HG03342 (cell line): ENCODE measurements at regions not wholly inside any gene's neighbourhood (a gene's known extent, or its start where the extent isn't known, plus 50 kb on each side); places are given as distances from the start of the nearest gene placed in this dataset.
"Not testable (repeated sequence)": the region's sequence is repeated elsewhere in the genome, so short reads cannot be mapped to it uniquely, and the experiment has no call there.

ENCODE experiments used
- ATAC-seq: cut with Tn5 transposase; IDR thresholded peaks from one replicate; pipeline ENCODE4 v1.9.1; 2021; ENCODE audit warnings: mild to moderate bottlenecking, moderate library complexity; ENCODE audit not compliant: unreplicated experiment

- ATAC-seq = no peak
These were observed 2373.8 kb upstream of the ACO1 start for GRCh38 chr9:30010691-30011090.

GRCh38 chr9:30012622-30013021, 2371.8 kb upstream of the ACO1 start:
- ATAC-seq = no peak

GRCh38 chr9:30015073-30015472, 2369.4 kb upstream of the ACO1 start:
- no peak for ATAC-seq

- ATAC-seq = no peak
These were observed 2364.3 kb upstream of the ACO1 start for GRCh38 chr9:30020161-30020560.

GRCh38 chr9:30035761-30036160, 2348.7 kb upstream of the ACO1 start:
- ATAC-seq = no peak

GRCh38 chr9:30036558-30036957, 2347.9 kb upstream of the ACO1 start:
- no peak for ATAC-seq

GRCh38 chr9:30039712-30040111, 2344.7 kb upstream of the ACO1 start:
- no peak for ATAC-seq

- ATAC-seq = no peak
These were observed 2336.0 kb upstream of the ACO1 start for GRCh38 chr9:30048396-30048795.

GRCh38 chr9:30058463-30058862, 2326.0 kb upstream of the ACO1 start:
- ATAC-seq = no peak

- ATAC-seq = no peak
These were observed 2323.5 kb upstream of the ACO1 start for GRCh38 chr9:30060976-30061375.

- ATAC-seq = no peak
These were observed 2318.6 kb upstream of the ACO1 start for GRCh38 chr9:30065888-30066287.

GRCh38 chr9:30069236-30069635, 2315.2 kb upstream of the ACO1 start:
- not testable (repeated sequence) for ATAC-seq

- ATAC-seq = no peak
These were observed 2309.4 kb upstream of the ACO1 start for GRCh38 chr9:30075022-30075421.

- ATAC-seq = peak; percentile 95
These were observed 2308.8 kb upstream of the ACO1 start for GRCh38 chr9:30075451-30076199.

GRCh38 chr9:30078195-30078594, 2306.2 kb upstream of the ACO1 start:
- ATAC-seq = no peak

- no peak for ATAC-seq
These were observed 2295.0 kb upstream of the ACO1 start for GRCh38 chr9:30089428-30089827.

- no peak for ATAC-seq
These were observed 2280.6 kb upstream of the ACO1 start for GRCh38 chr9:30103647-30104394.

- ATAC-seq = not testable (repeated sequence)
These were observed 2277.3 kb upstream of the ACO1 start for GRCh38 chr9:30107134-30107533.

- ATAC-seq = no peak
These were observed 2267.7 kb upstream of the ACO1 start for GRCh38 chr9:30116673-30117217.

- ATAC-seq = no peak
These were observed 2263.8 kb upstream of the ACO1 start for GRCh38 chr9:30120666-30121065.

GRCh38 chr9:30121611-30122010, 2262.8 kb upstream of the ACO1 start:
- no peak for ATAC-seq

GRCh38 chr9:30125881-30126280, 2258.6 kb upstream of the ACO1 start:
- ATAC-seq = no peak
